ENCODE measurements at regions not wholly inside any gene's neighbourhood (a gene's known extent, or its start where the extent isn't known, plus 50 kb on each side); places are given as distances from the start of the nearest gene placed in this dataset.
"Not testable (repeated sequence)": the region's sequence is repeated elsewhere in the genome, so short reads cannot be mapped to it uniquely, and the experiment has no call there.

- no peak overlapping the region for H3K4me3 ChIP-seq (ENCODE audit: low read length)
These were observed 79.5 kb upstream of the SLIT2 start for GRCh38 chr4:20172070-20172760.

GRCh38 chr4:20166544-20166943 is 85.2 kb upstream of the SLIT2 start:
- Histone ChIP-seq H3K9me3 (ENCODE audit: insufficient read depth, low read depth, low read length) (no peaks in the 10 kb centered on the region), H3K27ac (ENCODE audit: low read length) (no peak overlapping the region), H3K4me1 (ENCODE audit: insufficient read depth, low read length) (no peaks in the 10 kb centered on the region), H3K4me3 (ENCODE audit: low read length) (no peak overlapping the region), H3K27me3 (ENCODE audit: insufficient read depth, low read length) (no peaks in the 10 kb centered on the region), H3K36me3 (ENCODE audit: insufficient read depth, low read depth, low read length) (no peaks in the 10 kb centered on the region), H3K9ac (ENCODE audit: low read depth, low read length) (no peak overlapping the region)

More at GRCh38 chr4:20172070-20172760, 79.5 kb upstream of the SLIT2 start:
- Histone ChIP-seq H3K36me3 (ENCODE audit: insufficient read depth, low read depth, low read length) (no peaks in the 10 kb centered on the region), H3K27ac (ENCODE audit: low read length) (no peak overlapping the region), H3K27me3 (ENCODE audit: insufficient read depth, low read length) (no peaks in the 10 kb centered on the region), H3K9ac (ENCODE audit: low read depth, low read length) (no peak overlapping the region), H3K9me3 (ENCODE audit: insufficient read depth, low read depth, low read length) (no peaks in the 10 kb centered on the region), H3K4me1 (ENCODE audit: insufficient read depth, low read length) (no peaks in the 10 kb centered on the region)

GRCh38 chr4:20159516-20159915 is 92.2 kb upstream of the SLIT2 start:
- Histone ChIP-seq H3K9ac (ENCODE audit: low read depth, low read length) (no peak overlapping the region), H3K27ac (ENCODE audit: low read length) (no peak overlapping the region), H3K9me3 (ENCODE audit: insufficient read depth, low read depth, low read length) (no peaks in the 10 kb centered on the region), H3K4me1 (ENCODE audit: insufficient read depth, low read length) (no peaks in the 10 kb centered on the region), H3K27me3 (ENCODE audit: insufficient read depth, low read length) (no peaks in the 10 kb centered on the region), H3K4me3 (ENCODE audit: low read length) (no peak overlapping the region), H3K36me3 (ENCODE audit: insufficient read depth, low read depth, low read length) (no peaks in the 10 kb centered on the region)

GRCh38 chr4:20158195-20158594 is 93.5 kb upstream of the SLIT2 start:
- Histone ChIP-seq H3K9ac (ENCODE audit: low read depth, low read length) (no peak overlapping the region), H3K9me3 (ENCODE audit: insufficient read depth, low read depth, low read length) (no peaks in the 10 kb centered on the region), H3K4me3 (ENCODE audit: low read length) (no peak overlapping the region), H3K36me3 (ENCODE audit: insufficient read depth, low read depth, low read length) (no peaks in the 10 kb centered on the region), H3K27me3 (ENCODE audit: insufficient read depth, low read length) (no peaks in the 10 kb centered on the region), H3K4me1 (ENCODE audit: insufficient read depth, low read length) (no peaks in the 10 kb centered on the region), H3K27ac (ENCODE audit: low read length) (no peak overlapping the region)

GRCh38 chr4:20151436-20151835 is 100.3 kb upstream of the SLIT2 start:
- H3K4me1 ChIP-seq (ENCODE audit: insufficient read depth, low read length) = no peaks in the 10 kb centered on the region
- H3K27ac ChIP-seq (ENCODE audit: low read length) = no peak overlapping the region
- no peaks in the 10 kb centered on the region for H3K27me3 ChIP-seq (ENCODE audit: insufficient read depth, low read length)
- no peak overlapping the region for H3K4me3 ChIP-seq (ENCODE audit: low read length)
- H3K9ac ChIP-seq (ENCODE audit: low read depth, low read length) = no peak overlapping the region
- H3K36me3 ChIP-seq (ENCODE audit: insufficient read depth, low read depth, low read length) = no peaks in the 10 kb centered on the region
- H3K9me3 ChIP-seq (ENCODE audit: insufficient read depth, low read depth, low read length) = no peaks in the 10 kb centered on the region

GRCh38 chr4:20149143-20149542 is 102.6 kb upstream of the SLIT2 start:
- not testable (repeated sequence) for H3K4me3 ChIP-seq (ENCODE audit: low read length); H3K36me3 ChIP-seq (ENCODE audit: insufficient read depth, low read depth, low read length); H3K27ac ChIP-seq (ENCODE audit: low read length); H3K27me3 ChIP-seq (ENCODE audit: insufficient read depth, low read length); H3K4me1 ChIP-seq (ENCODE audit: insufficient read depth, low read length); H3K9ac ChIP-seq (ENCODE audit: low read depth, low read length); H3K9me3 ChIP-seq (ENCODE audit: insufficient read depth, low read depth, low read length)

GRCh38 chr4:20137176-20137575 is 114.5 kb upstream of the SLIT2 start:
- no peak overlapping the region for H3K4me3 ChIP-seq (ENCODE audit: low read length)
- no peaks in the 10 kb centered on the region for H3K36me3 ChIP-seq (ENCODE audit: insufficient read depth, low read depth, low read length)

GRCh38 chr4:20127626-20128025 is 124.1 kb upstream of the SLIT2 start:
- Histone ChIP-seq H3K9ac (ENCODE audit: low read depth, low read length) (no peak overlapping the region), H3K27me3 (ENCODE audit: insufficient read depth, low read length) (no peaks in the 10 kb centered on the region), H3K4me1 (ENCODE audit: insufficient read depth, low read length) (no peaks in the 10 kb centered on the region), H3K27ac (ENCODE audit: low read length) (no peak overlapping the region), H3K9me3 (ENCODE audit: insufficient read depth, low read depth, low read length) (no peaks in the 10 kb centered on the region), H3K36me3 (ENCODE audit: insufficient read depth, low read depth, low read length) (no peaks in the 10 kb centered on the region), H3K4me3 (ENCODE audit: low read length) (no peak overlapping the region)

More at GRCh38 chr4:20137176-20137575, 114.5 kb upstream of the SLIT2 start:
- H3K9me3 ChIP-seq (ENCODE audit: insufficient read depth, low read depth, low read length) = no peaks in the 10 kb centered on the region; the same call in 1 of the 2 replicates
- no peak overlapping the region for H3K27ac ChIP-seq (ENCODE audit: low read length)
- H3K4me1 ChIP-seq (ENCODE audit: insufficient read depth, low read length) = no peaks in the 10 kb centered on the region
- no peaks in the 10 kb centered on the region for H3K27me3 ChIP-seq (ENCODE audit: insufficient read depth, low read length)
- H3K9ac ChIP-seq (ENCODE audit: low read depth, low read length) = no peak overlapping the region

- Histone ChIP-seq H3K9ac (ENCODE audit: low read depth, low read length) (no peak overlapping the region), H3K4me1 (ENCODE audit: insufficient read depth, low read length) (no peaks in the 10 kb centered on the region), H3K4me3 (ENCODE audit: low read length) (no peak overlapping the region), H3K27ac (ENCODE audit: low read length) (no peak overlapping the region), H3K9me3 (ENCODE audit: insufficient read depth, low read depth, low read length) (no peaks in the 10 kb centered on the region), H3K27me3 (ENCODE audit: insufficient read depth, low read length) (no peaks in the 10 kb centered on the region), H3K36me3 (ENCODE audit: insufficient read depth, low read depth, low read length) (no peaks in the 10 kb centered on the region)
These were observed 124.8 kb upstream of the SLIT2 start for GRCh38 chr4:20126906-20127305.

DNA sequence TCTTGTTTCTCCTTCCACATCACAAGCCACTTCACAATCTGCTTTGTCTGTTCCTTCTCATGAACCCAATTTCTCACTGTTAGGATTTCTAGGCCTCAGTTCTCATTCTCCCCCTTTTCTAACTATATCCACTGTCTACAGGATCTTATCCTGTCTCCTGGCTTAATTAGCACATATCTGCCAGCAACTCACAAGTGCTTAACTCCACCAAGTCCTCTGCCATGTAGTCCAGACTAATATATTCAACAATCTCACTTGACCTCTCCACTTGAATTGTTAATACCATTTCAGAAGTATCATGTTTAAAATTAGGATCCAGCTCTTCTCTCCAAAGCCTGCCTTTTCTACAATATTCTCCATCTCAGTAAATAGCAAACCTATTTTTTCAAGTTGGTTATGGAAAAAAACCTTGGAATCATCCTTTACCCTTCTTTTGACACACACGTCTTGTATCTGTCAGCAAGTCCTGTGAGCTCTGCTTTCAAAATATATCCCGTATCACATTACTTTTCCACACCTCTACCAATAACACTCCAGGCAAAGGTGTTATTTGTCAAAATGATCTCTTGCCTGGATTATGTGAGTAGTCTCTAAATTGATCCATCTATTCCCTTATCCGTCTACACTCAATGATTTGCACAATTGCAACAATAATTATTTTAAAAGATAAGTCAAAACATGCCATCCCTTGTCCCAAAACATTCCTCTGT is 127.2 kb upstream of the SLIT2 start:
- Histone ChIP-seq H3K9me3 (ENCODE audit: insufficient read depth, low read depth, low read length) (no peaks in the 10 kb centered on the region), H3K27me3 (ENCODE audit: insufficient read depth, low read length) (no peaks in the 10 kb centered on the region), H3K36me3 (ENCODE audit: insufficient read depth, low read depth, low read length) (no peaks in the 10 kb centered on the region), H3K4me1 (ENCODE audit: insufficient read depth, low read length) (no peaks in the 10 kb centered on the region), H3K27ac (ENCODE audit: low read length) (no peak overlapping the region), H3K9ac (ENCODE audit: low read depth, low read length) (no peak overlapping the region), H3K4me3 (ENCODE audit: low read length) (no peak overlapping the region)

- H3K27ac ChIP-seq (ENCODE audit: low read length) = no peak overlapping the region
- H3K4me3 ChIP-seq (ENCODE audit: low read length) = no peak overlapping the region
- H3K9me3 ChIP-seq (ENCODE audit: insufficient read depth, low read depth, low read length) = no peaks in the 10 kb centered on the region
- H3K9ac ChIP-seq (ENCODE audit: low read depth, low read length) = no peak overlapping the region
- no peaks in the 10 kb centered on the region for H3K36me3 ChIP-seq (ENCODE audit: insufficient read depth, low read depth, low read length)
- no peaks in the 10 kb centered on the region for H3K27me3 ChIP-seq (ENCODE audit: insufficient read depth, low read length)
- H3K4me1 ChIP-seq (ENCODE audit: insufficient read depth, low read length) = no peaks in the 10 kb centered on the region
These were observed 129.3 kb upstream of the SLIT2 start for GRCh38 chr4:20122198-20122988.
